ENCODE measurements at regions not wholly inside any gene's neighbourhood (a gene's known extent, or its start where the extent isn't known, plus 50 kb on each side); places are given as distances from the start of the nearest gene placed in this dataset.
A peak's percentile ranks its signal among the peaks of the same experiment; 100 is the strongest.

DNA sequence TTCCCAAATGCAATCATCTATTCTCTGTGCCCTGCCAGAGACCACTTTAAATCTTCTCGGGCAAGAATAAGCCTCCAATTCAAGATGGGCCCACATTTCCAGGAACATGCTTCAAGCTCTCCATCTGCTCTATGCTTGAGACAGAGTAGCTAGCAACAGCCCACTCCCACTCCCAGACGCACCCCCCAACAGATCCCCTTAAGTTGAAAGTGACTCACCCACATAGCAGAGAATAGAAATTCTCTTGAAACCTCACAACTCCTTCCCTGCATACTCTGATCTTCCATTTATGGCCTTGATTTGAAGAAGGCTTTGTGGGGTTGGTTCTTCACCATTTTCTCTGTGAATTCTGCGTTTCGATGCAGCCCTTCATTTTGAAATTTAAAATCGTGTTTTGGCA lies 604.0 kb downstream of the INHBA start:
- DNase-seq (ENCODE audit: low read depth): peak; percentile 41

DNA sequence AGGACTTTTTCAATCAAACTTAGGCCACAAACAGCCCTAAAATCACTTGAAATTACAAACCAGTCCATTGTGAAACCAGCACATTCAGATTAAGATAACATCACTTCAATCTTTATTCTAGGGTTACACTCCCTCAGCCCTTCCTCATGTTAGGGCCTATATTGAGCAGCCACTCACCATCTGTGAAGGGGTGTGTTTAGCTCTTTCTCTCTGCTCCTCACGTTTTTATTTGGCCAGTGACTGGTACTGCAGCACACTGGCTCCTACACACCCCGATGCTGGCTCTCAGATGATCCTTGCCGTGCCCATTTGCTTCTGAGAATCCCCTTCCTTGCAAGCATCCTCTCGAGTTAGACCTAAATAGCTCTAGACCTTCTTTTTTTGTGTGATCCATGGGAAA lies 604.5 kb downstream of the INHBA start:
- peak; percentile 66 for DNase-seq (ENCODE audit: low read depth)

DNA sequence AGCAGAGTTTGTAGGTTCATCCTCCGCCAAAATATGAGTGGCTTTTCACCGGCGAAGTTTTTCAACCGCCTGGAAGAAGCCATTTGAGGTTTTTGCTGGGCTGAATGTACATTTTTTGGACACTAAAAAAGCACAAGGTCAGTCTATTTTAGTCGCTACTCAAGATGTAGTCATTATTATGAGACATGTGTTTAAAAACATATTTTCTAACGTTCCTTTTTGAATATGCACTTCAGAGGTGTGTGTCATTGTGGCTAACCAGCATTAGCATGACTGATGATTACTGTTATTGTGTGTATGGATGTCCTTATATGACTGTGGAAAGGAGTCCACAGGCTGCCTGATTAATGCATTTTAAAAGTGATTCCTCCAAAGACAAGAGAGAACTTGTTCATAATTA lies 605.4 kb downstream of the INHBA start:
- DNase-seq (ENCODE audit: low read depth): peak; percentile 88

- DNase-seq (ENCODE audit: low read depth): peak; percentile 99
These were observed 606.0 kb downstream of the INHBA start for GRCh38 chr7:41096917-41097316.

- no peak for DNase-seq (ENCODE audit: low read depth)
These were observed 609.7 kb downstream of the INHBA start for GRCh38 chr7:41093141-41093540.

DNA sequence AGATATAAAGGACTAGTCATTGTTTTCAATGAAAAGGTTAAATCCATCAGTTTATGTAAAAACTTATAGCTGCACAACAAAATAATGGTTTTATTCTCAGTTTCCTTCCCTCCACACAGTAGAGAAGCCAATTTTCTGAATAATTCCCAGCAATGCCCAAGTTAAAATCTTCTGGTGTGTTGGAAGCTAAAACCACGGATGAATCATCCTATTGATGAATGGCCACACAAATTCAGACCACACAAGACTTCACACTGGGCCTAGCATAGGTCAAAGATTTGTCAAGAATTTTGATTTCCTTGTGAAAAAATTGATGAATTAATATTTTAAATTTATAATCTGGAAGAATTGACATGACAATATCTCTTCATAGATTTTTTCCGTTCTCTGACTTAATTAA lies 617.6 kb downstream of the INHBA start:
- DNase-seq (ENCODE audit: low read depth): peak; percentile 66

DNA sequence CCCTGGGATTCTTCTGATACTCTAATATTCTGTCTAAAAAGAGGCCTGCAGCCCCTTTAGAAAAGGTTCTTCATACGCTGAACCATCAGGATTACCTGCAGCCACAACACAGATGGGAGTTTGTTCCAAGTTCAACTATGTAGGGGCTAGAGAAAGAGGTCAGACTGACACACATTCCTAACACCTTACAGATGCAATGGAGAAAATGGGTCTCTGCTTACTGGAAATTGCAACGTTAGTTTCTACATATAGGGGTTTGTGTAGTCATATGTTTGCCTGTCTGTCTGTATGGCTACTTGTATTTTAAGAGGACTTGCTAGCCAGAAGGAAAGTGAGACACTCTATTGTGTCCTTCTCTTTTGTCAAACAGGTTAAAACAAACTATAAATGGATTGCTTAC lies 618.5 kb downstream of the INHBA start:
- no peak for DNase-seq (ENCODE audit: low read depth)

GRCh38 chr7:41069635-41070034 lies 633.3 kb downstream of the INHBA start:
- DNase-seq (ENCODE audit: low read depth): no peak

DNA sequence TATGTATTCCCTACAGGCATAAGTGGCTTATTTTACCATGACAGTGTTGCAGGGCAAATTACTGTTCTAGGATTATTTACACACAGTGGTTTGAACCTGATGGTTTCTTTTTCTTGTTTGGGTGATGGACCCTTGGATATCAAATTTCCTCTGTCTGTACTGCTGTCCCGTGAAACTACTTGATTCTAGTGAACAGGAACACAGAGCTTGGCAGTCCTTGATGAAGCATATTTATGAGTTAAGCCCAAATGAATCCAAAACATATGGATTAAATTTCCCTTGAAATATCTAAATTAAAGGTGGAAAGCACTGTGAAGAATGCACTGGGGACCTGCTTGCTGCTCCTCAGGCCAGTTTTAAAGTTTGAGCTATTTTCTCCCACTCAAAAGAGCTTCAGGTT lies 635.3 kb downstream of the INHBA start:
- DNase-seq (ENCODE audit: low read depth): no peak

DNA sequence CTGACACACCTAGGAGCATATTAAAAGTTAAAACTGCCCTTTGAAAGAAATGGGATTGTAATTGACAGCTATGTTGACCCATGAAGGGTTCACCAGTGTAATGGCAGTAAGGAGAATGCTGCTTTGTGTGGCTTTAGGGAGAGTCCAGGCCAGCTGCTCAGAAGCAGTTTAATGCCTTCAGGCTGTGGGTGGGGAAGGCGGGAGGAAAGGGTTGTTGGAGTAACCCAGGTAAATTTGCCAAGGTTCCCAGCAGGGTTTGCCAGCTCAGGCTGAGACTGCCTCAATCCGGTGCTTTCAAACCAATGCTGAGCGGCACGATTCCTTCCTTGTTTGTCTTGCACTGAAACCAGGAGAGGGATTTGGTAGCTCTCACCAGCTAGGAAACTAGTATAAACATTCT lies 637.2 kb downstream of the INHBA start:
- DNase-seq (ENCODE audit: low read depth): no peak

GRCh38 chr7:41063116-41063515 lies 639.8 kb downstream of the INHBA start:
- DNase-seq (ENCODE audit: low read depth): no peak

GRCh38 chr7:41060796-41061195 lies 642.1 kb downstream of the INHBA start:
- DNase-seq (ENCODE audit: low read depth): no peak

GRCh38 chr7:41059796-41060195 lies 643.1 kb downstream of the INHBA start:
- no peak for DNase-seq (ENCODE audit: low read depth)

GRCh38 chr7:41058986-41059741 lies 643.7 kb downstream of the INHBA start:
- DNase-seq (ENCODE audit: low read depth): peak; percentile 66

GRCh38 chr7:41054960-41055661 lies 647.8 kb downstream of the INHBA start:
- DNase-seq (ENCODE audit: low read depth): no peak

DNA sequence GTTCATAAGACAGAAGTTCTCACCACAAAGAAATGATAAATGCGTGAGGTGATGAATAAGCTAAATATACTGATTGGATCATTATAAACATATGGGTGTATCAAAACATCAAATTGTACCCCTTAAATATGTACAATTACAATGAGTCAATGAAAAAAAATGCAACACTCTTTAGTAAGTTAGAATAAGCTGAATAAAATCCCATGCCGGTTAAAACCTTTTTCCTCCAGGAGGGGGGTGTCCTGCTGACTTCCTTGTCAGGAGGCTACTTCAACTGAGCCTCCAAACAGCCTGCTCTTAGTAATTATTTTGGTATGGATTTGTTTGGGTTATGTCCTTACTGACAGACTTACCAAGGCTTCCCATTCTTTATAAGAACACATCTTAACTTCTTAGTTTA lies 649.1 kb downstream of the INHBA start:
- no peak for DNase-seq (ENCODE audit: low read depth)

- no peak for DNase-seq (ENCODE audit: low read depth)
These were observed 650.2 kb downstream of the INHBA start for GRCh38 chr7:41052736-41053135.

GRCh38 chr7:41052201-41052600 lies 650.7 kb downstream of the INHBA start:
- no peak for DNase-seq (ENCODE audit: low read depth)

DNA sequence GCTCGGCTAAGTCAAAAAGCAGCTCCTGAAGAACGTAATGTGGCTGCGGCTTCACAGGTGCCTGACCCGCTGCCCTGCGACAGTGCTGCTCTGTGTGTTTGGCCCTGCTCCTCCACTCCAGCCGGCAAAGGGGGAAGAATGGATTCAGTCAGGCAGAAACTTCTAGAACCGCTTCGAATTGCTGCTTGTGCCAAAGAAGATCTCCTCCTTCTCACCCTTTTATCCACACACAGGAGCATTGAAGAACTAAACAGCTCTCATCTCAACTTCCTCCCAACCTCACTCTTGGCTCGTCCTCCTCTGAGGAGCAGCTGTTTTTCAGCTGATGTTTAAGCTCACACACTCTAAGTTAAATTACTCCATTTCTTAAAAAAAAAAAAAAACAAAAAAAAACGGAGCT lies 651.4 kb downstream of the INHBA start:
- no peak for DNase-seq (ENCODE audit: low read depth)

GRCh38 chr7:41051062-41051461 lies 651.8 kb downstream of the INHBA start:
- no peak for DNase-seq (ENCODE audit: low read depth)

DNA sequence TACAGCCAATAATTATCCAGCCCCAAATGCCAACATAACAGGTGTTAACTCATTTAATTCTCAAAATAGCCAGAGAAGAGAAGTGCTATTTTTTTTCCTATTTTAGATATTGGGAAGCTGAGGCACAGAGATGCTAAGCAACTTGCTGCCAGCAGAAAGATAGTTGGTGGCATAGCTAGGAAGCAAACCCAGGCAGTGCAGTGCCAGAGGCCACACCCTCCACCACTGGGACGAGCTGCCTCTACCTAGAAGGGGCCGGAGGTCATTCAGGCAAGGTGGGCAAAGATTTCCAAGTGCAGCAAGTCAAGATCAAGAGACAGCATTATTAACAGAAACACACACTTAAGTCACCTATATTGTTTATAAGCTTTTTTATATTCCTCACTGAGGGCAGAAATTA lies 654.1 kb downstream of the INHBA start:
- no peak for DNase-seq (ENCODE audit: low read depth)

GRCh38 chr7:41047789-41048191 lies 655.1 kb downstream of the INHBA start:
- peak; percentile 51 for DNase-seq (ENCODE audit: low read depth)

GRCh38 chr7:41047211-41047610 lies 655.7 kb downstream of the INHBA start:
- no peak for DNase-seq (ENCODE audit: low read depth)

DNA sequence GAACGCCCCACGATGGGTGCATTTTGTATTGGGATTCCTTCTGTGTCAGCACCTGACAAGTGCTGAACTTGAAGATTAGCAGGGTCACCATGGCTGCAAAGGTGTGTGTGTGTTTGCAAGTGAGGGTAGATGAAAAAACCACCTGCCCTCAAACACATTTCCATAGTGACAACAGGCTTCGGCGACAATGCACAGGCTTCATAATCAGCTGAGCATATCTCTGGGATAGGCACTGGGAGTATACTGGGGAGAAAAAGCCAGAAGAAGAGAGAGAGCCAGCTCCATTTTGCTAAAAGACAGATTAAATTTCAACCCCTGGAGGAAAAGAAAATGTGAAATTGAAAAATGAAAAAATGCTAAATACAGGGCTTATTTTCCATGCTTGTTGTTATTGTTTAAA lies 656.1 kb downstream of the INHBA start:
- DNase-seq (ENCODE audit: low read depth): no peak
